Germinal center (tissue), 1 donor: ENCODE measurements at regions not wholly inside any gene's neighbourhood (a gene's known extent, or its start where the extent isn't known, plus 50 kb on each side); places are given as distances from the start of the nearest gene placed in this dataset.
"Not testable (repeated sequence)": the region's sequence is repeated elsewhere in the genome, so short reads cannot be mapped to it uniquely, and the experiment has no call there.

ENCODE experiments used
- DNase-seq: peaks from one replicate; pipeline ENCODE4 v3.0.0; 2012; ENCODE audit warnings: mixed read lengths, low spot score

- DNase-seq = no peak
These were observed 142.9 kb upstream of the NXPH2 start for GRCh38 chr2:138922973-138923563.

- no peak for DNase-seq
These were observed 139.0 kb upstream of the NXPH2 start for GRCh38 chr2:138919120-138919747.

- no peak for DNase-seq
These were observed 130.2 kb upstream of the NXPH2 start for GRCh38 chr2:138910427-138910826.

- DNase-seq = no peak
These were observed 126.4 kb upstream of the NXPH2 start for GRCh38 chr2:138906549-138906948.

GRCh38 chr2:138902239-138902871 lies 122.2 kb upstream of the NXPH2 start:
- no peak for DNase-seq

GRCh38 chr2:138901530-138901929 lies 121.3 kb upstream of the NXPH2 start:
- no peak for DNase-seq

GRCh38 chr2:138898855-138899254 lies 118.7 kb upstream of the NXPH2 start:
- no peak for DNase-seq

- no peak for DNase-seq
These were observed 117.1 kb upstream of the NXPH2 start for GRCh38 chr2:138897274-138897673.

- DNase-seq = no peak
These were observed 113.6 kb upstream of the NXPH2 start for GRCh38 chr2:138893746-138894145.

- no peak for DNase-seq
These were observed 100.9 kb upstream of the NXPH2 start for GRCh38 chr2:138881126-138881525.

GRCh38 chr2:138879931-138880330 lies 99.7 kb upstream of the NXPH2 start:
- no peak for DNase-seq

- no peak for DNase-seq
These were observed 97.2 kb upstream of the NXPH2 start for GRCh38 chr2:138877421-138877820.

GRCh38 chr2:138874251-138874650 lies 94.1 kb upstream of the NXPH2 start:
- DNase-seq = no peak

- DNase-seq = not testable (repeated sequence)
These were observed 91.9 kb upstream of the NXPH2 start for GRCh38 chr2:138872116-138872515.

- DNase-seq = no peak
These were observed 91.1 kb upstream of the NXPH2 start for GRCh38 chr2:138871312-138871711.

GRCh38 chr2:138867341-138867740 lies 87.2 kb upstream of the NXPH2 start:
- no peak for DNase-seq

GRCh38 chr2:138866797-138867196 lies 86.6 kb upstream of the NXPH2 start:
- no peak for DNase-seq

- DNase-seq = no peak
These were observed 73.6 kb upstream of the NXPH2 start for GRCh38 chr2:138853761-138854160.

- no peak for DNase-seq
These were observed 73.1 kb upstream of the NXPH2 start for GRCh38 chr2:138853296-138853695.

- DNase-seq = peak; percentile 27
These were observed 66.1 kb upstream of the NXPH2 start for GRCh38 chr2:138846216-138846821.

- DNase-seq = no peak
These were observed 62.2 kb upstream of the NXPH2 start for GRCh38 chr2:138842341-138842740.

- DNase-seq = no peak
These were observed 61.3 kb upstream of the NXPH2 start for GRCh38 chr2:138841459-138841858.
